K562 (cell line): ENCODE measurements at regions not wholly inside any gene's neighbourhood (a gene's known extent, or its start where the extent isn't known, plus 50 kb on each side); places are given as distances from the start of the nearest gene placed in this dataset.
A peak's percentile ranks its signal among the peaks of the same experiment; 100 is the strongest.

ENCODE experiments used
- ATAC-seq: fragments of 200-7000 bp; cut with Tn5 transposase; 3 replicates; pipeline ENCODE4 v1.9.1; 2020; ENCODE audit warnings: moderate library complexity
- BruUV-seq: library from RNA; stranded (reverse); fragments of 400-500 nt; replicated peaks from 2 replicates; lab custom pipeline; 2021; lab: Mats Ljungman, UMichigan
- CTCF ChIA-PET: fragments of 300-600 bp; formaldehyde crosslinking; extraction: SDS; loops from one replicate; lab custom pipeline; 2021; ENCODE audit warnings: low intra/inter-chr PET ratio; lab: Yijun Ruan, JAX
- POLR2A ChIA-PET: fragments of 300-600, 350-650 bp; sonication (Branson Sonifier 250); formaldehyde crosslinking; extraction: SDS; loops from one replicate; lab custom pipeline; 2021; ENCODE audit warnings: antibody characterized with exemption, inconsistent platforms; lab: Yijun Ruan, JAX
- DNase-seq, 4 experiments: peaks; one replicate each; pipeline versions ENCODE4 v3.0.0 to v3.0.0-alpha.2; 2011 to 2018; ENCODE audit warnings: low spot score in 3 of 4, mixed read lengths in 3 of 4; ENCODE audit errors: extremely low read depth in 1 of 4
- FAIRE-seq: peaks from 2 replicates; lab custom pipeline; 2011; peaks lifted over from hg19 to GRCh38; lab: Jason Lieb, UNC
- H2AFZ ChIP-seq: 2 replicates; pipeline ENCODE4 v1.6.0; 2011; ENCODE audit warnings: low read depth, low read length, control low read depth, inconsistent platforms
- H3K27ac ChIP-seq: fragments of 200-600 bp; 3 replicates; pipeline ENCODE4 v1.8.0; 2011; ENCODE audit warnings: low read depth, mild to moderate bottlenecking, control low read depth, inconsistent platforms, low read length, moderate library complexity, mixed read lengths; ENCODE audit errors: extremely low read depth
- H3K27me3 ChIP-seq, 2 experiments: fragments of 300-600 bp in 1 of 2; 2 replicates in 1 of 2; 3 replicates in 1 of 2; pipeline versions ENCODE4 v1.6.0 to v1.8.0; 2011; ENCODE audit warnings: inconsistent platforms in 2 of 2, low read length in 2 of 2, mild to moderate bottlenecking in 1 of 2, mixed read lengths in 1 of 2, moderate library complexity in 1 of 2; ENCODE audit not compliant: control insufficient read depth in 2 of 2, insufficient read depth in 2 of 2
- H3K36me3 ChIP-seq: fragments of 300-600 bp; 3 replicates; pipeline ENCODE4 v1.8.0; 2011; ENCODE audit warnings: mild to moderate bottlenecking, low read length, inconsistent platforms; ENCODE audit not compliant: control insufficient read depth, insufficient read depth
- H3K4me1 ChIP-seq, 2 experiments: fragments of 200-600 bp in 1 of 2; replicated peaks in 1 of 2; 2 replicates in 1 of 2; 3 replicates in 1 of 2; pipeline versions ENCODE4 v1.5.1 to v1.8.0; 2011; ENCODE audit warnings: inconsistent platforms in 2 of 2, low read length in 2 of 2, mild to moderate bottlenecking in 1 of 2, mixed read lengths in 1 of 2, moderate library complexity in 1 of 2; ENCODE audit not compliant: control insufficient read depth in 2 of 2, insufficient read depth in 2 of 2
- H3K4me2 ChIP-seq: 2 replicates; pipeline ENCODE4 v1.6.1; 2011; ENCODE audit warnings: low read length, control low read depth, inconsistent platforms, mixed read lengths; ENCODE audit not compliant: insufficient read depth
- H3K4me3 ChIP-seq: fragments of 200-600 bp; sonication (generic), shearing (Covaris generic); 2 replicates; pipeline ENCODE4 v1.5.1; 2016; ENCODE audit warnings: control low read depth, inconsistent platforms
- H3K79me2 ChIP-seq: fragments of 200-600 bp; 3 replicates; pipeline ENCODE4 v1.8.0; 2011; ENCODE audit warnings: low read length, inconsistent platforms; ENCODE audit not compliant: control insufficient read depth, insufficient read depth
- H3K9ac ChIP-seq, 2 experiments: 2 replicates each; pipeline versions ENCODE4 v1.6.0 to v1.6.1; 2011; ENCODE audit warnings: low read depth in 2 of 2, low read length in 2 of 2, control low read depth in 1 of 2, inconsistent platforms in 1 of 2, mild to moderate bottlenecking in 1 of 2, mixed read lengths in 1 of 2; ENCODE audit not compliant: insufficient read depth in 1 of 2
- H3K9me1 ChIP-seq: one replicate; pipeline ENCODE4 v1.6.0; 2011; ENCODE audit warnings: inconsistent platforms, mild to moderate bottlenecking, low read length, moderate library complexity; ENCODE audit not compliant: control insufficient read depth, insufficient read depth
- H3K9me3 ChIP-seq: replicated peaks from 2 replicates; pipeline ENCODE4 v1.5.1; 2011; ENCODE audit warnings: low read depth, low read length, inconsistent platforms; ENCODE audit not compliant: control insufficient read depth, insufficient read depth
- H4K20me1 ChIP-seq: replicated peaks from 2 replicates; pipeline ENCODE4 v1.6.1; 2011; ENCODE audit warnings: low read length, inconsistent platforms, mixed read lengths; ENCODE audit not compliant: control insufficient read depth, insufficient read depth
- BCOR ChIP-seq: fragments of 450-650 bp; IDR thresholded peaks from 2 replicates; pipeline ENCODE4 v1.6.1; 2016
- FIP1L1 ChIP-seq: fragments of 200-400 bp; formaldehyde crosslinking; IDR thresholded peaks from 2 replicates; pipeline ENCODE4 v1.6.1; 2018; ENCODE audit warnings: mild to moderate bottlenecking, low read depth, low read length; ENCODE audit not compliant: poor library complexity, severe bottlenecking
- GABPB1 ChIP-seq: sonication (generic); formaldehyde crosslinking; IDR thresholded peaks from 2 replicates; pipeline ENCODE4 v1.8.0; 2022; ENCODE audit warnings: mild to moderate bottlenecking, missing genetic modification reagents
- HES1 ChIP-seq: fragments of 450-650 bp; IDR thresholded peaks from 2 replicates; pipeline ENCODE4 v1.6.1; 2016; ENCODE audit warnings: low read depth, mild to moderate bottlenecking, moderate library complexity
- MAFF ChIP-seq: IDR thresholded peaks from 2 replicates; pipeline ENCODE4 v1.6.1; 2012; ENCODE audit warnings: low read length, improper control_type of control experiment
- MAFG ChIP-seq: fragments of 450-650 bp; conservative IDR thresholded peaks from 2 replicates; pipeline ENCODE4 v1.6.1; 2016; ENCODE audit warnings: missing genetic modification characterization, missing compliant biosample characterization
- MEF2A ChIP-seq: IDR thresholded peaks from 2 replicates; pipeline ENCODE4 v1.6.1; 2011; ENCODE audit warnings: low read depth, mild to moderate bottlenecking, low read length, moderate library complexity; ENCODE audit not compliant: control insufficient read depth
- RBBP5 ChIP-seq: fragments of 200-600 bp; sonication (generic); IDR thresholded peaks from 2 replicates; pipeline ENCODE4 v1.6.1; 2012; ENCODE audit warnings: borderline replicate concordance, mild to moderate bottlenecking, low read length, control low read depth, inconsistent platforms; ENCODE audit not compliant: insufficient read depth, poor library complexity, severe bottlenecking
- SP1 ChIP-seq: sonication (generic); formaldehyde crosslinking; IDR thresholded peaks from 2 replicates; pipeline ENCODE4 v1.8.1; 2022; ENCODE audit warnings: mild to moderate bottlenecking, missing genetic modification reagents
- SRSF3 ChIP-seq: fragments of 200-400 bp; formaldehyde crosslinking; IDR thresholded peaks from 2 replicates; pipeline ENCODE4 v1.6.1; 2016; ENCODE audit warnings: mild to moderate bottlenecking, low read length, moderate library complexity; ENCODE audit not compliant: insufficient read depth
- TAF15 ChIP-seq: fragments of 200-400 bp; formaldehyde crosslinking; IDR thresholded peaks from 2 replicates; pipeline ENCODE4 v1.6.1; 2017; ENCODE audit warnings: mild to moderate bottlenecking, low read depth, low read length, moderate library complexity
- USF1 ChIP-seq: sonication (generic); formaldehyde crosslinking; IDR thresholded peaks from 2 replicates; pipeline ENCODE4 v1.9.0; 2022; ENCODE audit warnings: mild to moderate bottlenecking, missing genetic modification reagents
- ZBTB8A ChIP-seq: fragments of 450-650 bp; IDR thresholded peaks from 2 replicates; pipeline ENCODE4 v1.6.1; 2018; ENCODE audit warnings: mild to moderate bottlenecking, moderate library complexity; ENCODE audit not compliant: partially characterized antibody
- ZNF124 ChIP-seq: sonication (generic); formaldehyde crosslinking; IDR thresholded peaks from 2 replicates; pipeline ENCODE4 v1.8.1; 2022; ENCODE audit warnings: missing genetic modification reagents
- ZNF76 ChIP-seq: fragments of 250-450 bp; sonication (Bioruptor Pico); IDR thresholded peaks from 2 replicates; pipeline ENCODE4 v1.4.0; 2020; ENCODE audit warnings: mild to moderate bottlenecking, moderate library complexity, borderline replicate concordance
- ZNF766 ChIP-seq: fragments of 200-800 bp; sonication (Bioruptor generic); conservative IDR thresholded peaks from 2 replicates; pipeline ENCODE4 v1.6.1; 2016; ENCODE audit warnings: missing genetic modification characterization, missing compliant biosample characterization
- WGBS: fragments of 100-300 bp; shearing (Covaris generic); methylation state at CpG from one replicate; pipeline ENCODE4 v1.1.6; 2016; ENCODE audit warnings: low coverage, mixed read lengths; ENCODE audit not compliant: insufficient coverage; ENCODE audit errors: missing lambda C conversion rate; 5-methylcytosine and 5-hydroxymethylcytosine counted together
- in situ Hi-C: fragments of 300-500 bp; cut with MboI; formaldehyde crosslinking; loops from 4 replicates; pipeline ENCODE4 v1.15.0; 2018; ENCODE audit warnings: inconsistent platforms, mixed read lengths
- intact Hi-C: fragments of 100-400 bp; cut with micrococcal nuclease; formaldehyde crosslinking; loops from 2 replicates; pipeline ENCODE4 v1.14.2; 2022

- Histone ChIP-seq H3K9ac (no peak overlapping the region), H3K36me3 (no peaks in the 10 kb centered on the region), H3K9me3 (peaks cover 2% of the 10 kb centered on the region; the same call in 1 of the 2 replicates), H3K79me2 (no peaks in the 10 kb centered on the region), H3K27me3 (no peaks in the 10 kb centered on the region), H3K4me3 (no peak overlapping the region), H3K27ac (no peak overlapping the region), H3K9me1 (no peaks in the 10 kb centered on the region), H3K4me2 (no peak overlapping the region), H2AFZ (no peak overlapping the region), H3K4me1 (no peaks in the 10 kb centered on the region), H4K20me1 (no peaks in the 10 kb centered on the region)
- DNase-seq: no peak
- ChIA-PET CTCF (no interaction called here), POLR2A (no interaction called here)
- in situ Hi-C loops (no loop called here), intact Hi-C loops (no loop called here)
- no peak for ATAC-seq
- TF ChIP-seq RBBP5: no peak
- TF ChIP-seq MAFF: 0 out of 2 replicates have a peak, but pooled peaks have one; percentile 4
- TF ChIP-seq MEF2A: no peak
- TF ChIP-seq ZNF76 (CRISPR knock-in tag): no peak
- no peak for TF ChIP-seq HES1
- 0 out of 2 replicates have a peak, but pooled peaks have one; percentile 13 for TF ChIP-seq MAFG (tag)
- TF ChIP-seq ZNF124 (CRISPR knock-in tag): no peak
- TF ChIP-seq USF1 (CRISPR knock-in tag): no peak
- TF ChIP-seq SP1 (CRISPR knock-in tag): no peak
- no peak for TF ChIP-seq ZNF766
- TF ChIP-seq SRSF3: no peak
- TF ChIP-seq FIP1L1: no peak
- no peak for TF ChIP-seq TAF15
- TF ChIP-seq BCOR: no peak
- TF ChIP-seq GABPB1 (CRISPR knock-in tag): no peak
- no peak for TF ChIP-seq ZBTB8A
- WGBS: 0% methylated on average over 1 of the region's 1 CpG
- no TSS peak for BruUV-seq
- FAIRE-seq: no peak
These were observed 743.3 kb downstream of the PLOD2 start for GRCh38 chr3:145417678-145418077.
